ENCODE measurements at regions not wholly inside any gene's neighbourhood (a gene's known extent, or its start where the extent isn't known, plus 50 kb on each side); places are given as distances from the start of the nearest gene placed in this dataset.

DNA sequence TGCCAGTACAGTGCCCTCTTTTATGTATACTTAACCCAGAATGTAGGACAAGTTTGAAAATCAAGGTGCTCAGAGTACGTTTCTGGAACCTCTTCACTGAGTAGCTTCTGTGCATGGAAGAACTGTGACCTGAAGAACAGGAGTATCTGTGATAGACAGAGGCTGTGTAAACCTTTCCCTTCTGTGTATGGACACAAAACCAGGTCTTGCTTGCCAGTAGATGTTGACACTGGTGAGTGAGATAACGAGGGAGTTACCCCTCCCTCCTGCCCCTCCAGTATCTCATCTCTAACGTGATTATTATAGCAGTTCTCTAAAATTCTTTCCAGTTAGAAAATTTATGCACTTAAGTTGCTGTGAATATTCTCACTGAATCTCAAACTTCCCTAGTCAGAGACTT lies 170.8 kb downstream of the RPL10L start:
- DNase-seq (ENCODE audit: low read depth in 1 of 2, low spot score in 1 of 2): no peak
- H3K27ac ChIP-seq: no peak overlapping the region
- H3K4me1 ChIP-seq: no peaks in the 10 kb centered on the region
- ChIA-PET CTCF (no interaction called here), POLR2A (no interaction called here)
- FAIRE-seq: no peak
- no peak overlapping the region for H3K4me2 ChIP-seq
- 0 out of 3 replicates have a peak, but pooled peaks cover 3% of the 10 kb centered on the region for H3K9me3 ChIP-seq
- H3K4me3 ChIP-seq: no peak overlapping the region
- ATAC-seq: no peak
- WGBS (ENCODE audit: missing lambda C conversion rate): 2% methylated on average over 3 of the region's 3 CpGs
- TF ChIP-seq, protein P1, sequence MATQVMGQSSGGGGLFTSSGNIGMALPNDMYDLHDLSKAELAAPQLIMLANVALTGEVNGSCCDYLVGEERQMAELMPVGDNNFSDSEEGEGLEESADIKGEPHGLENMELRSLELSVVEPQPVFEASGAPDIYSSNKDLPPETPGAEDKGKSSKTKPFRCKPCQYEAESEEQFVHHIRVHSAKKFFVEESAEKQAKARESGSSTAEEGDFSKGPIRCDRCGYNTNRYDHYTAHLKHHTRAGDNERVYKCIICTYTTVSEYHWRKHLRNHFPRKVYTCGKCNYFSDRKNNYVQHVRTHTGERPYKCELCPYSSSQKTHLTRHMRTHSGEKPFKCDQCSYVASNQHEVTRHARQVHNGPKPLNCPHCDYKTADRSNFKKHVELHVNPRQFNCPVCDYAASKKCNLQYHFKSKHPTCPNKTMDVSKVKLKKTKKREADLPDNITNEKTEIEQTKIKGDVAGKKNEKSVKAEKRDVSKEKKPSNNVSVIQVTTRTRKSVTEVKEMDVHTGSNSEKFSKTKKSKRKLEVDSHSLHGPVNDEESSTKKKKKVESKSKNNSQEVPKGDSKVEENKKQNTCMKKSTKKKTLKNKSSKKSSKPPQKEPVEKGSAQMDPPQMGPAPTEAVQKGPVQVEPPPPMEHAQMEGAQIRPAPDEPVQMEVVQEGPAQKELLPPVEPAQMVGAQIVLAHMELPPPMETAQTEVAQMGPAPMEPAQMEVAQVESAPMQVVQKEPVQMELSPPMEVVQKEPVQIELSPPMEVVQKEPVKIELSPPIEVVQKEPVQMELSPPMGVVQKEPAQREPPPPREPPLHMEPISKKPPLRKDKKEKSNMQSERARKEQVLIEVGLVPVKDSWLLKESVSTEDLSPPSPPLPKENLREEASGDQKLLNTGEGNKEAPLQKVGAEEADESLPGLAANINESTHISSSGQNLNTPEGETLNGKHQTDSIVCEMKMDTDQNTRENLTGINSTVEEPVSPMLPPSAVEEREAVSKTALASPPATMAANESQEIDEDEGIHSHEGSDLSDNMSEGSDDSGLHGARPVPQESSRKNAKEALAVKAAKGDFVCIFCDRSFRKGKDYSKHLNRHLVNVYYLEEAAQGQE (IDR thresholded peaks at IDR 0.05): no peak
- no peak for TF ChIP-seq CEBPB (IDR thresholded peaks at IDR 0.05)
- TF ChIP-seq FOSB (CRISPR knock-in tag; IDR thresholded peaks at IDR 0.05): no peak
- TF ChIP-seq, protein P2, sequence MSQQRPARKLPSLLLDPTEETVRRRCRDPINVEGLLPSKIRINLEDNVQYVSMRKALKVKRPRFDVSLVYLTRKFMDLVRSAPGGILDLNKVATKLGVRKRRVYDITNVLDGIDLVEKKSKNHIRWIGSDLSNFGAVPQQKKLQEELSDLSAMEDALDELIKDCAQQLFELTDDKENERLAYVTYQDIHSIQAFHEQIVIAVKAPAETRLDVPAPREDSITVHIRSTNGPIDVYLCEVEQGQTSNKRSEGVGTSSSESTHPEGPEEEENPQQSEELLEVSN (IDR thresholded peaks at IDR 0.05; ENCODE audit: borderline replicate concordance, low read depth): no peak
- TF ChIP-seq RCOR1 (IDR thresholded peaks at IDR 0.05; ENCODE audit: low read depth, low read length): no peak
- no peak for TF ChIP-seq FOXS1 (CRISPR knock-in tag; IDR thresholded peaks at IDR 0.05)
- no peak for TF ChIP-seq MAX (IDR thresholded peaks at IDR 0.05)
- TF ChIP-seq HMGXB4 (CRISPR knock-in tag; IDR thresholded peaks at IDR 0.05; ENCODE audit: borderline replicate concordance): no peak
- TF ChIP-seq ESRRA (IDR thresholded peaks at IDR 0.05; ENCODE audit: borderline replicate concordance, low read length): no peak
- TF ChIP-seq MAFK (IDR thresholded peaks at IDR 0.05; ENCODE audit: partially characterized antibody): no peak
- TF ChIP-seq ZSCAN20 (CRISPR knock-in tag; IDR thresholded peaks at IDR 0.05): no peak
- TF ChIP-seq RFX5 (IDR thresholded peaks at IDR 0.05): no peak
- no peak for TF ChIP-seq MAZ (IDR thresholded peaks at IDR 0.05; ENCODE audit: borderline replicate concordance, low read depth, low read length)
- TF ChIP-seq HES2 (IDR thresholded peaks at IDR 0.05): no peak
- no peak for TF ChIP-seq CHD2 (IDR thresholded peaks at IDR 0.05; ENCODE audit: low read length, partially characterized antibody)
- TF ChIP-seq NFE2L2 (conservative IDR thresholded peaks at IDR 0.05; ENCODE audit: low read length): no peak
- TF ChIP-seq TP53 (CRISPR knock-in tag; IDR thresholded peaks at IDR 0.05): no peak
- TF ChIP-seq HOXA7 (CRISPR knock-in tag; IDR thresholded peaks at IDR 0.05): no peak
- TF ChIP-seq USF2 (IDR thresholded peaks at IDR 0.05): no peak

DNA sequence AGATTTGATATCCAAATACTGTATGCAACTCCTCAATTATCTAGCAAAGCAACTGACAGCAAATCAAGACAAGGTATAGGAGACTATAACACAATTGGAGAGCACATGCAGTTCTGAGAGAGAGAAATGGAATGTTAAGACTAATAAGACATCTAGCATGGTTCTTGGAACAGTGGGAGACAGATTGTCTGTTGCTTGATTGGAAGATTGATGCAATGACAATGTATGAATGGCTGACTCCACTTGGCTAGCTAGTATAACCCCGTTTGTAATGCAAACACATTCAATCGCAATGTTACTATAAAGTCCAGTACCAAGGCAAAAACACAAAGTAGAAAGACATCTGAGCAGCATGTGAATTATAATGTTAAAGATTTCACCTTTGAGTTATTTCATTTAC lies 179.3 kb downstream of the RPL10L start:
- Histone ChIP-seq H3K4me3 (no peak overlapping the region), H3K4me1 (no peaks in the 10 kb centered on the region), H3K4me2 (no peak overlapping the region), H3K9me3 (peaks cover 3% of the 10 kb centered on the region; the same call in 1 of the 3 replicates), H3K27ac (no peak overlapping the region)
- CTCF ChIA-PET: no interaction called here
- FAIRE-seq: no peak
- no peak for DNase-seq (ENCODE audit: low read depth in 1 of 2, low spot score in 1 of 2)
- 20% methylated on average over 2 of the region's 2 CpGs for WGBS (ENCODE audit: missing lambda C conversion rate)
- POLR2A ChIA-PET: no interaction called here
- ATAC-seq: no peak
- TF ChIP-seq PBX3 (IDR thresholded peaks at IDR 0.05): no peak
- TF ChIP-seq RAD21 (conservative IDR thresholded peaks at IDR 0.05 in 1 of 2, IDR thresholded peaks at IDR 0.05 in 1 of 2): no peak
- no peak for TF ChIP-seq CTCF (IDR thresholded peaks at IDR 0.05)
- TF ChIP-seq ELK1 (IDR thresholded peaks at IDR 0.05; ENCODE audit: low read depth, low read length): no peak
- TF ChIP-seq HEYL (CRISPR knock-in tag; IDR thresholded peaks at IDR 0.05): no peak
- TF ChIP-seq FOSB (CRISPR knock-in tag; IDR thresholded peaks at IDR 0.05): no peak
- TF ChIP-seq EHMT2 (IDR thresholded peaks at IDR 0.05; ENCODE audit: low read depth): no peak

Measured in A549 (cell line).